ENCODE measurements at regions not wholly inside any gene's neighbourhood (a gene's known extent, or its start where the extent isn't known, plus 50 kb on each side); places are given as distances from the start of the nearest gene placed in this dataset.

GRCh38 chr16:73420676-73421075, 372.7 kb upstream of the ZFHX3 start:
- Mint-ChIP-seq H3K4me3 (no peak overlapping the region), H3K27ac (no peak overlapping the region), H3K36me3 (ENCODE audit: low read depth) (no peaks in the 10 kb centered on the region)

DNA sequence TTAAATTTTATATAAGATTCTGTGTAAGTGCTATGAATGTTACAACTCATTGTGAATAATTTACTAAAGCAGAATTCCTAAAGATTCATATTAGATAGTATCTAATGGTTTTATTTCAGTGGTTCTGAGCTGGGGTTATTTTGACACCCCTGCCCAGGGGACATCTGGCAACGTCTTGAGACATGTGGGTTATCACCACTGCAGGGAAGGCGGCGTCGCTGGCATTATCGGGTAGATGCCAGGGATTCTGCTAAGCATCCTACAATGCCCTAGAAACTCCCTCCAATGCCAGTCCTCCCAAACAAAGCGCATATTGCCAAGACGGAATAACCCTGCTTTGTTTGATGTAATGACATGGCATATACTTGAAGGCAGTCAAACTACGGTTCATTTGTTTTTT, 372.3 kb upstream of the ZFHX3 start:
- no peak for TF ChIP-seq CTCF (IDR thresholded peaks at IDR 0.05; ENCODE audit: unreplicated experiment in 3 of 3)
- no peak overlapping the region for H3K27ac Mint-ChIP-seq
- H3K4me1 Mint-ChIP-seq = peaks cover 11% of the 10 kb centered on the region
- no peaks in the 10 kb centered on the region for H3K36me3 Mint-ChIP-seq (ENCODE audit: low read depth)
- H3K9me3 Mint-ChIP-seq = peaks cover 2% of the 10 kb centered on the region
- peaks cover 6% of the 10 kb centered on the region for H3K27me3 Mint-ChIP-seq (ENCODE audit: low read depth)
- no peak overlapping the region for H3K4me3 Mint-ChIP-seq

More at GRCh38 chr16:73420676-73421075, 372.7 kb upstream of the ZFHX3 start:
- H3K4me1 Mint-ChIP-seq = peaks cover 11% of the 10 kb centered on the region
- H3K27me3 Mint-ChIP-seq (ENCODE audit: low read depth) = peaks cover 6% of the 10 kb centered on the region
- TF ChIP-seq CTCF (IDR thresholded peaks at IDR 0.05; ENCODE audit: unreplicated experiment in 3 of 3) = no peak
- peaks cover 2% of the 10 kb centered on the region for H3K9me3 Mint-ChIP-seq

DNA sequence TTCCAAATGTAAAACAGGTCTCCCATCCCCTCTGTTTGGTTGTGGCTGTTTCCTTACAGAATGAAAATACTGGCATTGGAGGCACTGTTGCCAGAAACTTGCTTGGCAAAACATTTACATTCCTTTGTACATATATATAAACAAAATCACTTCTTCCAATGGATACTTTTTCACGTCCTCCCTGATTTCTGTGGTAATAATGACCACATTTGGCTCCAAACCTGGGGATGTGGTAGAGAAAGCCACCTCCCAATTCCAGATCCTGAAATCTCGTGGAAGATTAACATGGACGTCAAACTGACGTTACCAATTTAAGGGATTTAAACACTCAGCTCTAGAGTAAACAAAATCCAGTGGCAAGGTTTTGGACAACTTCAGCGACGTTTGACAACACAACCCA, 370.8 kb upstream of the ZFHX3 start:
- H3K4me1 Mint-ChIP-seq = peaks cover 11% of the 10 kb centered on the region
- peaks cover 2% of the 10 kb centered on the region for H3K9me3 Mint-ChIP-seq
- H3K36me3 Mint-ChIP-seq (ENCODE audit: low read depth) = no peaks in the 10 kb centered on the region
- no peak for TF ChIP-seq CTCF (IDR thresholded peaks at IDR 0.05; ENCODE audit: unreplicated experiment in 3 of 3)
- H3K27ac Mint-ChIP-seq = no peak overlapping the region
- H3K4me3 Mint-ChIP-seq = no peak overlapping the region
- peaks cover 6% of the 10 kb centered on the region for H3K27me3 Mint-ChIP-seq (ENCODE audit: low read depth)

DNA sequence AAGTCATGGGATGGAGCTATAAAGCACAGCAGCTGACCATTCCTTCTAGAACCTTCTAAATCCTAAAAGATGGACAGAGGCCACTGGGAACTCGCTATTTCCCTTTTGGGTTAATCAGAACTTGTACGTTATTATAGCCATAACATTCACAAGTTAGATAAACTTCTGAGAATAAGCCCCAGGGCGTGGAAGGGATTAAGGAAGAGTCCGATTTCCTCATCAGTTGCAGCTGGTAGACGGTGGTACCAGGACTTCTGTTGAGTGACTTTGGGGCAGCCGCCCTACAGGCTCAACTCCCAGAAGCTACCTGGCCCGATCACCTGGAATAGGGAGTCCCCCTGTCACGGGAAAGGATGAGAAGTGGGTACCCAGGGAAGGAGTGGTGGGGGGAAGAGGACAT, 370.1 kb upstream of the ZFHX3 start:
- peaks cover 3% of the 10 kb centered on the region for H3K27me3 Mint-ChIP-seq (ENCODE audit: low read depth)
- no peak for TF ChIP-seq CTCF (IDR thresholded peaks at IDR 0.05; ENCODE audit: unreplicated experiment in 3 of 3)
- peaks cover 11% of the 10 kb centered on the region for H3K4me1 Mint-ChIP-seq
- no peak overlapping the region for H3K27ac Mint-ChIP-seq
- no peak overlapping the region for H3K4me3 Mint-ChIP-seq
- H3K9me3 Mint-ChIP-seq = peaks cover 2% of the 10 kb centered on the region
- no peaks in the 10 kb centered on the region for H3K36me3 Mint-ChIP-seq (ENCODE audit: low read depth)

DNA sequence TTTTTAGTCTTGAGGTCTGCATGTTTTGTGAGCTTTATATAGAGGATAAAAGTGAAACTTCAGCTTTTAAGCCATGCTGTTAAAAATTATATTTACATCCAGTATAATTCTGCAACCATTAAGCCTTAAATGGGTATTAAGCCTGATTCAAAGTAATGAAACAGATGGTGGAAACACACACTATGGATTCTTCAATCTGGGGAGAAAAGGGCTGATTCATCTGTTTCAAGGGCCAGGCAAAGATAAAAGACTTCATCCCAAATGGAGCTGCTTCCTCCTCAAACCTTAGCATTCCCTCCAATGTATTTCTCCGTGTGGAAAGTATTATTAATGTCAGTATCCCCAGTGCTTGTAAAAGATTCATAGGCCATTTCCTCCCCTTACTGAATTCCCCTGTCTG, 367.4 kb upstream of the ZFHX3 start:
- no peaks in the 10 kb centered on the region for H3K9me3 Mint-ChIP-seq
- no peak overlapping the region for H3K4me3 Mint-ChIP-seq
- H3K4me1 Mint-ChIP-seq = peaks cover under 1% of the 10 kb centered on the region

More for the DNA sequence above, 367.4 kb upstream of the ZFHX3 start:
- no peak for TF ChIP-seq CTCF (IDR thresholded peaks at IDR 0.05; ENCODE audit: unreplicated experiment in 3 of 3)
- H3K36me3 Mint-ChIP-seq (ENCODE audit: low read depth) = no peaks in the 10 kb centered on the region
- peaks cover 10% of the 10 kb centered on the region for H3K27me3 Mint-ChIP-seq (ENCODE audit: low read depth)
- H3K27ac Mint-ChIP-seq = no peak overlapping the region

Measured in nephron (organoid).